Nephron progenitor cell (in vitro differentiated cells): ENCODE measurements at regions not wholly inside any gene's neighbourhood (a gene's known extent, or its start where the extent isn't known, plus 50 kb on each side); places are given as distances from the start of the nearest gene placed in this dataset.

ENCODE experiments used
- DNase-seq: peaks from one replicate; pipeline ENCODE4 v3.0.0; 2021
- H3K27ac Mint-ChIP-seq: 2 replicates; pipeline ENCODE4 v1.8.0; 2021; ENCODE audit warnings: mild to moderate bottlenecking, moderate library complexity, mixed read lengths
- H3K27me3 Mint-ChIP-seq: 2 replicates; pipeline ENCODE4 v1.8.0; 2021; ENCODE audit warnings: mild to moderate bottlenecking, low read depth, mixed read lengths; ENCODE audit not compliant: poor library complexity
- H3K36me3 Mint-ChIP-seq: 2 replicates; pipeline ENCODE4 v1.8.0; 2021; ENCODE audit warnings: low read depth, mixed read lengths
- H3K4me1 Mint-ChIP-seq: 2 replicates; pipeline ENCODE4 v1.8.0; 2021; ENCODE audit warnings: mixed read lengths
- H3K4me3 Mint-ChIP-seq: 2 replicates; pipeline ENCODE4 v1.8.0; 2021; ENCODE audit warnings: mild to moderate bottlenecking, moderate library complexity, mixed read lengths
- H3K9me3 Mint-ChIP-seq: 2 replicates; pipeline ENCODE4 v1.8.0; 2021; ENCODE audit warnings: mild to moderate bottlenecking, moderate library complexity, mixed read lengths
- CTCF ChIP-seq: fragments of 200-600 bp; sonication (generic); IDR thresholded peaks from 2 replicates; pipeline ENCODE4 v1.5.0; 2021; ENCODE audit warnings: antibody characterized with exemption

GRCh38 chr20:48057251-48057650, 272.0 kb upstream of the SULF2 start:
- H3K4me3 Mint-ChIP-seq: no peak overlapping the region
- H3K4me1 Mint-ChIP-seq: peaks cover 11% of the 10 kb centered on the region
- H3K27ac Mint-ChIP-seq: no peak overlapping the region
- H3K27me3 Mint-ChIP-seq: peaks cover 19% of the 10 kb centered on the region
- H3K36me3 Mint-ChIP-seq: peaks cover 10% of the 10 kb centered on the region
- TF ChIP-seq CTCF: no peak
- peaks cover 45% of the 10 kb centered on the region for H3K9me3 Mint-ChIP-seq
- DNase-seq: no peak

- TF ChIP-seq CTCF: no peak
- Mint-ChIP-seq H3K36me3 (peaks cover 10% of the 10 kb centered on the region), H3K9me3 (peaks cover 52% of the 10 kb centered on the region)
Measured at GRCh38 chr20:48056218-48056617, 270.9 kb upstream of the SULF2 start.

GRCh38 chr20:48054051-48054450, 268.8 kb upstream of the SULF2 start:
- peaks cover 49% of the 10 kb centered on the region for H3K9me3 Mint-ChIP-seq
- H3K27me3 Mint-ChIP-seq: peaks cover 18% of the 10 kb centered on the region
- peaks cover 11% of the 10 kb centered on the region for H3K4me1 Mint-ChIP-seq
- no peak overlapping the region for H3K27ac Mint-ChIP-seq
- H3K36me3 Mint-ChIP-seq: peaks cover 10% of the 10 kb centered on the region
- DNase-seq: no peak
- H3K4me3 Mint-ChIP-seq: no peak overlapping the region
- no peak for TF ChIP-seq CTCF

More at GRCh38 chr20:48056218-48056617, 270.9 kb upstream of the SULF2 start:
- no peak overlapping the region for H3K27ac Mint-ChIP-seq
- peaks cover 22% of the 10 kb centered on the region for H3K27me3 Mint-ChIP-seq
- peaks cover 11% of the 10 kb centered on the region for H3K4me1 Mint-ChIP-seq
- H3K4me3 Mint-ChIP-seq: no peak overlapping the region
- DNase-seq: no peak

- no peak overlapping the region for H3K27ac Mint-ChIP-seq
- H3K27me3 Mint-ChIP-seq: peaks cover 23% of the 10 kb centered on the region
- peaks cover 9% of the 10 kb centered on the region for H3K36me3 Mint-ChIP-seq
- H3K4me3 Mint-ChIP-seq: no peak overlapping the region
- peaks cover 46% of the 10 kb centered on the region for H3K9me3 Mint-ChIP-seq
- no peak for TF ChIP-seq CTCF
- H3K4me1 Mint-ChIP-seq: peaks cover 11% of the 10 kb centered on the region
- DNase-seq: no peak
Measured at GRCh38 chr20:48052475-48052835, 267.2 kb upstream of the SULF2 start.

GRCh38 chr20:48051794-48052474, 266.7 kb upstream of the SULF2 start:
- Mint-ChIP-seq H3K27ac (no peak overlapping the region), H3K36me3 (peaks cover 3% of the 10 kb centered on the region), H3K4me3 (no peak overlapping the region), H3K4me1 (peaks cover 11% of the 10 kb centered on the region), H3K9me3 (peaks cover 41% of the 10 kb centered on the region), H3K27me3 (peaks cover 19% of the 10 kb centered on the region)
- no peak for TF ChIP-seq CTCF
- no peak for DNase-seq

GRCh38 chr20:48049641-48050040, 264.4 kb upstream of the SULF2 start:
- peaks cover 34% of the 10 kb centered on the region for H3K9me3 Mint-ChIP-seq
- no peak for TF ChIP-seq CTCF
- H3K4me3 Mint-ChIP-seq: no peak overlapping the region
- no peak for DNase-seq
- peaks cover 8% of the 10 kb centered on the region for H3K4me1 Mint-ChIP-seq
- H3K36me3 Mint-ChIP-seq: no peaks in the 10 kb centered on the region
- H3K27ac Mint-ChIP-seq: no peak overlapping the region
- peaks cover 19% of the 10 kb centered on the region for H3K27me3 Mint-ChIP-seq
